Small intestine (tissue), 7 donors: ENCODE measurements at regions not wholly inside any gene's neighbourhood (a gene's known extent, or its start where the extent isn't known, plus 50 kb on each side); places are given as distances from the start of the nearest gene placed in this dataset.
A peak's percentile ranks its signal among the peaks of the same experiment; 100 is the strongest.

Experiments used
- DNase-seq, 2 donors: peaks; one replicate each; pipeline versions ENCODE4 v3.0.0 to v3.0.0-alpha.2; 2013
- FAIRE-seq: peaks from 2 replicates; lab custom pipeline; 2012; peaks lifted over from hg19 to GRCh38; lab: Jason Lieb, UNC
- H3K27ac ChIP-seq, 3 donors: one replicate each; pipeline ENCODE4 v1.5.1; 2013; ENCODE audit warnings: low read length in 2 of 3, mild to moderate bottlenecking in 2 of 3, control low read depth in 1 of 3, inconsistent platforms in 1 of 3, low read depth in 1 of 3, moderate library complexity in 1 of 3
- H3K27me3 ChIP-seq, 3 donors: one replicate each; pipeline ENCODE4 v1.6.1; 2013; ENCODE audit warnings: low read length in 3 of 3, inconsistent platforms in 1 of 3; ENCODE audit not compliant: control insufficient read depth in 3 of 3, insufficient read depth in 3 of 3
- H3K36me3 ChIP-seq, 3 donors: one replicate each; pipeline ENCODE4 v1.6.1; 2013; ENCODE audit warnings: low read length in 3 of 3, inconsistent platforms in 1 of 3, low read depth in 1 of 3, mild to moderate bottlenecking in 1 of 3, moderate library complexity in 1 of 3; ENCODE audit not compliant: control insufficient read depth in 3 of 3, insufficient read depth in 2 of 3
- H3K4me1 ChIP-seq, 3 donors: one replicate each; pipeline ENCODE4 v1.6.1; 2013; ENCODE audit warnings: low read length in 2 of 3, inconsistent platforms in 1 of 3, low read depth in 1 of 3, mild to moderate bottlenecking in 1 of 3, moderate library complexity in 1 of 3; ENCODE audit not compliant: control insufficient read depth in 3 of 3, insufficient read depth in 2 of 3
- H3K4me3 ChIP-seq, 3 donors: one replicate each; pipeline ENCODE4 v1.5.1; 2013; ENCODE audit warnings: low read length in 3 of 3, control low read depth in 1 of 3, inconsistent platforms in 1 of 3, low read depth in 1 of 3, mild to moderate bottlenecking in 1 of 3, moderate library complexity in 1 of 3
- H3K9me3 ChIP-seq, 2 donors: one replicate each; pipeline ENCODE4 v1.6.1; 2013; ENCODE audit warnings: low read depth in 1 of 2, low read length in 1 of 2; ENCODE audit not compliant: control insufficient read depth in 2 of 2, insufficient read depth in 1 of 2
- WGBS, 3 donors: extraction: QIAGEN DNeasy Blood & Tissue Kit; methylation state at CpG; one replicate each; pipeline ENCODE4 v1.1.7; 2013; 5-methylcytosine and 5-hydroxymethylcytosine counted together
- donor health status: healthy with polysubstance abuse.
- donor health status: control.
- donor health status: control.
- donor health status: Bipolar disorder and iron deficiency.
- donor health status: healthy.

- DNase-seq (no peak), FAIRE-seq (no peak)
- H3K4me1 ChIP-seq: no peaks in the 10 kb centered on the region
- 78 to 87% (median 87%) methylated on average over 8 of the region's 8 CpGs for WGBS, 3 donors
- H3K4me3 ChIP-seq: no peak overlapping the region
- H3K27me3 ChIP-seq: no peaks in the 10 kb centered on the region
- no peaks in the 10 kb centered on the region for H3K36me3 ChIP-seq
- no peak overlapping the region for H3K27ac ChIP-seq
- no peaks in the 10 kb centered on the region for H3K9me3 ChIP-seq
These were observed 154.0 kb upstream of the DIO3 start for GRCh38 chr14:101407328-101407727.

- FAIRE-seq: no peak
- 41 to 63% (median 60%) methylated on average over 20 of the region's 20 CpGs for WGBS, 3 donors
- H3K4me1 ChIP-seq: no peaks in the 10 kb centered on the region
- H3K36me3 ChIP-seq: no peaks in the 10 kb centered on the region
- no peak overlapping the region for H3K4me3 ChIP-seq
- H3K9me3 ChIP-seq: no peaks in the 10 kb centered on the region
- H3K27ac ChIP-seq: no peak overlapping the region
- DNase-seq: peak in 1 of 2 donors; percentile 16
- no peaks in the 10 kb centered on the region for H3K27me3 ChIP-seq
These were observed 153.0 kb upstream of the DIO3 start for GRCh38 chr14:101408077-101408831.

GRCh38 chr14:101409006-101409543 lies 152.2 kb upstream of the DIO3 start:
- Histone ChIP-seq H3K36me3 (no peaks in the 10 kb centered on the region), H3K27me3 (no peaks in the 10 kb centered on the region), H3K9me3 (no peaks in the 10 kb centered on the region), H3K27ac (no peak overlapping the region), H3K4me1 (no peaks in the 10 kb centered on the region), H3K4me3 (no peak overlapping the region)
- WGBS, 3 donors: 75 to 83% (median 82%) methylated on average over 19 of the region's 19 CpGs
- FAIRE-seq (no peak), DNase-seq (no peak)

- H3K27me3 ChIP-seq: no peaks in the 10 kb centered on the region
- H3K4me1 ChIP-seq: no peaks in the 10 kb centered on the region
- H3K9me3 ChIP-seq: no peaks in the 10 kb centered on the region
- FAIRE-seq (no peak), DNase-seq (no peak)
- no peak overlapping the region for H3K27ac ChIP-seq
- H3K36me3 ChIP-seq: no peaks in the 10 kb centered on the region
- H3K4me3 ChIP-seq: no peak overlapping the region
- WGBS, 3 donors: 49 to 63% (median 51%) methylated on average over 5 of the region's 5 CpGs
These were observed 151.2 kb upstream of the DIO3 start for GRCh38 chr14:101410126-101410525.

DNA sequence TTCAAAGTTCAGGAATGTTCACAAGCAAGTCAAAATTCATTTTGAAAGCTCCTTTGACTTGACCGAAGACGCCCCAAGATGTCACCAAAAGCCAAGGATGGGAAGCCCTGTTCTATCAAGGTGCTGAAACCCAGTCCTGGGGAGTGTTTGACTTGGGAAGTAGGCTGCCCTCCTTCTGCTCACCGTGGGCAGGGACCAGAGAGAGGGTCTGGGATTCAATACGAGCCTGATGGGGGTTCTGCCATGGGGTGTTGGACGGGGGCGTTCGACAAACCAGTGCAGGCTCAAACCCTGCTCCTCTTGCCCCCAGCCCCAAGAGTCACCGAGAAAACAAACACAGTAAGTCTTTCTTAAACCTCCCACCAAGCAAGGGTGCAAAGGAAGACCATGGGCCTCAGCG lies 150.1 kb upstream of the DIO3 start:
- FAIRE-seq (no peak), DNase-seq (no peak)
- H3K36me3 ChIP-seq: no peaks in the 10 kb centered on the region
- no peaks in the 10 kb centered on the region for H3K4me1 ChIP-seq
- WGBS, 3 donors: 85 to 94% (median 86%) methylated on average over 9 of the region's 9 CpGs
- no peaks in the 10 kb centered on the region for H3K27me3 ChIP-seq
- H3K4me3 ChIP-seq: no peak overlapping the region
- H3K27ac ChIP-seq: no peak overlapping the region
- no peaks in the 10 kb centered on the region for H3K9me3 ChIP-seq

DNA sequence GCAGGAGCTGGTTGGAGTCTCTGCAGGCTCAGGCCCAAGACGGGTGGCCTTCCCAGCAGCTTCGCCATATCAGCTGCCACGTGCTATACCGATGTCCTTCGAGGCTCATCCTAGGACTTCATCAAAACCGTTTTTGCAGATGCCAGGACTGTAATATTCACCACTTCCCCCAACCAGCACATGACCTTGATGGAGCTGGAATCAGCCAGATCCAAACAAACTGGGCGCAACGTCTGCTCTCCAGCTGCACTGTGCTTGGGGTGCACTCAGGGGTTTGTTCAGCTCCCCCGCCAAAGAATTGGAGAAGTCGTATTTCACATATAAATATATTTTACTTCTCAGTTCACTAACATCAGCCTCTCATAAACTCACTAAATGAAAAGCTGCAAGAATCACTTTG lies 149.5 kb upstream of the DIO3 start:
- WGBS, 3 donors: 83 to 87% (median 84%) methylated on average over 10 of the region's 10 CpGs
- no peak for FAIRE-seq

DNA sequence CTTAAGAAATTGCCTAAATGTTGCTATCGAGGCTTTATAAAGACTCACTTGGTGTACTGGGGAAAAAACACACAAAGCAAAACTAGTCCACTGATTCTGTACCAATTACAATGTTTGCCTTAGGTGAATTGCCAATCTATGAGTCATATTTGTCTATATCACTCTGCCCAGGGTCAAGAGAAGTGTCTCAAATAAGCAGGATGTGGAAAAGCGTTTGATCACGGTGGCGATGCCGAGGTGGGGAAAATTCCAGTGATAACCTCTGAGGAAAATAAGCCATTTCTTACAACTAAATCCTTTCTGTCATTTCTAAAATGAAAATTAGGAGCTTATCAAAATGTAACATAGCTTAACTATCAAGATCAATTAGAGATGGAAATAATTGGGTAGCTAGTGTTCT lies 148.6 kb upstream of the DIO3 start:
- Histone ChIP-seq H3K27ac (no peak overlapping the region), H3K36me3 (no peaks in the 10 kb centered on the region), H3K27me3 (no peaks in the 10 kb centered on the region), H3K4me3 (no peak overlapping the region), H3K9me3 (no peaks in the 10 kb centered on the region), H3K4me1 (no peaks in the 10 kb centered on the region)
- 18 to 63% (median 36%) methylated on average over 5 of the region's 5 CpGs for WGBS, 3 donors
- DNase-seq (peak; percentile 5 to 29), FAIRE-seq (no peak)

More for the DNA sequence above, 149.5 kb upstream of the DIO3 start:
- no peaks in the 10 kb centered on the region for H3K9me3 ChIP-seq
- no peaks in the 10 kb centered on the region for H3K4me1 ChIP-seq
- H3K27ac ChIP-seq: no peak overlapping the region
- H3K36me3 ChIP-seq: no peaks in the 10 kb centered on the region
- DNase-seq: no peak
- H3K4me3 ChIP-seq: no peak overlapping the region
- no peaks in the 10 kb centered on the region for H3K27me3 ChIP-seq

DNA sequence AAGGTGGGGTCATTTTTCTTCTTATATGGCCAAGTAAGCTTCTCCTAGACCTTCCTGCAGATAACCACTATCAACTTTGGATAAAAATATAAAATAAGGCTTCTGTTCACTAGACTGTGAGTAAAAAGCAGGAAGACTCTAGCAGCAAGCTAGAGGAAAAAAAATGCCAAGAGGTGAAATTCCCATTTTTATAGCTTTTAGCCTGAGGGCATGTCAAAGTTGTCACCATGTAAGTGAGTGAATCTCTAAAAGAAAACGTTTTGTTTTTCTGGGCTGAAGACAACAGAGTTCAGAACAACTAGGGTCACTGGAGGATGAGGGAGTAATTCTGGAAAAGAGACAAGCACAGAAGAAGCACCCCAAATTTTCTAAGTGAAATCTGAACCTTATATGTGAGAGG lies 143.9 kb upstream of the DIO3 start:
- 30 to 35% (median 34%) methylated on average over 1 of the region's 1 CpG for WGBS, 3 donors
- H3K36me3 ChIP-seq: no peaks in the 10 kb centered on the region
- no peaks in the 10 kb centered on the region for H3K4me1 ChIP-seq
- H3K27me3 ChIP-seq: no peaks in the 10 kb centered on the region
- H3K9me3 ChIP-seq: no peaks in the 10 kb centered on the region
- no peak for DNase-seq
- H3K27ac ChIP-seq: no peak overlapping the region
- no peak for FAIRE-seq
- H3K4me3 ChIP-seq: no peak overlapping the region
